Fibroblast of pulmonary artery (primary cell): ENCODE measurements at regions not wholly inside any gene's neighbourhood (a gene's known extent, or its start where the extent isn't known, plus 50 kb on each side); places are given as distances from the start of the nearest gene placed in this dataset.

Experiments used
- DNase-seq: peaks from one replicate; pipeline ENCODE4 v3.0.0-alpha.2; 2010; ENCODE audit warnings: low read depth
- H3K4me3 ChIP-seq: replicated peaks from 2 replicates; pipeline ENCODE4 v1.5.1; 2011; ENCODE audit warnings: low read depth, mild to moderate bottlenecking, control low read depth, low read length, moderate library complexity
- CTCF ChIP-seq: IDR thresholded peaks from 2 replicates; pipeline ENCODE4 v1.5.1; 2011; ENCODE audit warnings: mild to moderate bottlenecking, control low read depth, low read length, inconsistent platforms; ENCODE audit errors: missing control alignments

- no peak for DNase-seq
- no peak overlapping the region for H3K4me3 ChIP-seq
- TF ChIP-seq CTCF, result no peak
Measured at GRCh38 chr15:62432702-62433398, 267.8 kb upstream of the C2CD4B start.

- no peak for DNase-seq
- no peak for TF ChIP-seq CTCF
- H3K4me3 ChIP-seq, result no peak overlapping the region
Measured at GRCh38 chr15:62436235-62436634, 271.1 kb upstream of the C2CD4B start.

- H3K4me3 ChIP-seq, result no peak overlapping the region
- no peak for DNase-seq
- no peak for TF ChIP-seq CTCF
Measured at GRCh38 chr15:62437753-62438152, 272.7 kb upstream of the C2CD4B start.

- peak; percentile 42 for DNase-seq
- TF ChIP-seq CTCF, result no peak
- no peak overlapping the region for H3K4me3 ChIP-seq
Measured at GRCh38 chr15:62439543-62440016, 274.5 kb upstream of the C2CD4B start.

- TF ChIP-seq CTCF, result no peak
- DNase-seq, result no peak
- H3K4me3 ChIP-seq, result no peak overlapping the region
Measured at GRCh38 chr15:62440362-62441105, 275.4 kb upstream of the C2CD4B start.

GRCh38 chr15:62444104-62445022 is 279.3 kb upstream of the C2CD4B start:
- H3K4me3 ChIP-seq, result no peak overlapping the region
- DNase-seq, result peak; percentile 83
- TF ChIP-seq CTCF, result no peak
